Astrocyte of the cerebellum (primary cell): ENCODE measurements at regions not wholly inside any gene's neighbourhood (a gene's known extent, or its start where the extent isn't known, plus 50 kb on each side); places are given as distances from the start of the nearest gene placed in this dataset.
"Not testable (repeated sequence)": the region's sequence is repeated elsewhere in the genome, so short reads cannot be mapped to it uniquely, and the experiment has no call there.

Experiments
- DNase-seq: peaks from one replicate; pipeline ENCODE4 v3.0.0-alpha.2; 2011; ENCODE audit warnings: low read depth
- H3K4me3 ChIP-seq: 2 replicates; pipeline ENCODE4 v1.5.1; 2011; ENCODE audit warnings: mild to moderate bottlenecking, low read depth, low read length, moderate library complexity
- in situ Hi-C: cut with HindIII; loops from 2 replicates; pipeline ENCODE4 v1.10.0; 2017; ENCODE audit warnings: low sequenced_read_pairs
- TF ChIP-seq, protein P1 (sequence below): IDR thresholded peaks from 2 replicates; pipeline ENCODE4 v1.5.1; 2012; ENCODE audit warnings: low read length, low read depth, moderate library complexity, mild to moderate bottlenecking; ENCODE audit errors: missing control alignments

DNA sequence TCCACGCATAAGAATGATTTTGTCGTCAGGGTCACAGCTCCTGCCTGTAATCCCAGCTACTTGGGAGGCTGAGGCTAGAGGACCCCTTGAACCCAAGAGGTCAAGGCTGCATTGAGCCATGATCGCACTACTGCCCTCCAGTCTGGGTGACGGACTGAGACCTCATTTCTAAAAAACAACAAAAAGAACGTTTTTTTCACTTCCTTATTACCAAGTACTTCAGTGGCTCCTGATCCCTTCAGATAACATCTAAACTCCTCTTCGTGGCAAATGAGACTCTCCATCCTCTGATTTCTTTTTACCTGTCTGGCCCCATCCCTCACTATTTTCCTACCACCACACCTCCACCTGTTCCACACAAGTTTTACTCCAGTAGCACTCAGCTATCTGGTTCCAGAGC is 105.4 kb upstream of the TLK1 start:
- in situ Hi-C loops = no loop called here
- TF ChIP-seq, protein P1, sequence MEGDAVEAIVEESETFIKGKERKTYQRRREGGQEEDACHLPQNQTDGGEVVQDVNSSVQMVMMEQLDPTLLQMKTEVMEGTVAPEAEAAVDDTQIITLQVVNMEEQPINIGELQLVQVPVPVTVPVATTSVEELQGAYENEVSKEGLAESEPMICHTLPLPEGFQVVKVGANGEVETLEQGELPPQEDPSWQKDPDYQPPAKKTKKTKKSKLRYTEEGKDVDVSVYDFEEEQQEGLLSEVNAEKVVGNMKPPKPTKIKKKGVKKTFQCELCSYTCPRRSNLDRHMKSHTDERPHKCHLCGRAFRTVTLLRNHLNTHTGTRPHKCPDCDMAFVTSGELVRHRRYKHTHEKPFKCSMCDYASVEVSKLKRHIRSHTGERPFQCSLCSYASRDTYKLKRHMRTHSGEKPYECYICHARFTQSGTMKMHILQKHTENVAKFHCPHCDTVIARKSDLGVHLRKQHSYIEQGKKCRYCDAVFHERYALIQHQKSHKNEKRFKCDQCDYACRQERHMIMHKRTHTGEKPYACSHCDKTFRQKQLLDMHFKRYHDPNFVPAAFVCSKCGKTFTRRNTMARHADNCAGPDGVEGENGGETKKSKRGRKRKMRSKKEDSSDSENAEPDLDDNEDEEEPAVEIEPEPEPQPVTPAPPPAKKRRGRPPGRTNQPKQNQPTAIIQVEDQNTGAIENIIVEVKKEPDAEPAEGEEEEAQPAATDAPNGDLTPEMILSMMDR = no peak
- H3K4me3 ChIP-seq = no peak overlapping the region
- DNase-seq = no peak

DNA sequence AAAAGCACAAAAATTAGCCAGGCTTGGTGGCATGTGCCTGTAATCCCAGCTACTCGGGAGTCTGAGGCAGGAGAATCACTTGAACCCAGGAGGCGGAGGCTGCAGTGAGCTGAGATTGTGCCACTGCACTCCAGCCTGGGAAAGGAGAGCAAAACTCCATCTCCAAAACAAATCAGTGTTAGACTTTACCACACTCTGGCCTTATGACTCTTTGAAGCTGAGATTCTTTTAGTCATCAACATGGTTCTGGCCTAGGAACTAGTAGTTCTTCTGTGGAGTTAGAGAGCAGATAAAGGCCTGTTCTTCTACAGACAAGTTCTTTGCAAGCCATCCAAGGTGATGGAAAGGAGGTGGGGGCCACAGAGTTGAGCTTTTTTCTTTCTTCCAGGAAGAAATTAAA is 100.8 kb upstream of the TLK1 start:
- DNase-seq, in situ Hi-C loops: not testable (repeated sequence)

DNA sequence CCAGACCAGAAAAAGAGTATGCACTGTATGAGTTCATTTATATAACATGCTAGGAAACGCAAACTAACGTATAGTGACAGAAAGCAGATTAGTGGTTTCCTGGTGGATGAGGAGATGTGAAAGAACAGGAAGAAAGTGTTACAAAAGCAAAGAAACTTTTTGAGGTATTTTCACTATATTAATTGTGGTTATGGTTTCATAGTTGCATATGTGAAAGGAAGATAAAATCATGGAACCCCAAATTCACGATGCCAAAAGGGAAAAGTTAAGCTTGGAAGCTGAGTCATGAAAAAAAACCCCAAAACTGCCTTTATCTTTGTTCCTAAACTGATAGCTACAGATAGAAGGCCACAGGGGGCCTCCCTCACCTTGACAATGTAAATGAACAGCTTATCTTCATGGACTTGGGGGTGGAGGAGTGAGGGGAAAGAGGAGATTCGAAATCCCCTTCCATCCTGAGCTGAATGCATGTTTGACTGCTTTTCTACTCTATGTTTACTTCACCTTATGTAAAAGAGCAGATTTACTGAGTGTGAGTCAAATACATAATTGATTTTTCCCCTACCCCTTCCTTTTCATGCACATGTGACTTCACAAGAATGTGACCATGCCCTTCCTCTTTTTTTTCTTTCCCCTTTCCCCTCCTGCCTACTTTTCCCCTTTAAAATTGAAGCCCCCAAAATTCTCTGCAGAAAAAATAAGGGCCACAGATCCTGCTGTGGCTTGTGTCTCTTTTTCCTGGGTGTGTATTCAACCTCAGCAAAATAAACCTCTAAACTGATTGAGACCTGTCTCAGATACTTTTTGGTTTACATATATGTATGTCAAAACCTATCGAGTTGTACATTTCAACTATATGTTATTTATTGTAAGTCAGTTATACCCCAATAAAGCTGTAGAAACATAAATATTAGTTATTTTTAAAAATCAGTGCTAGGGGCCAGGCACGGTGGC is 100.1 kb upstream of the TLK1 start:
- H3K4me3 ChIP-seq = no peak overlapping the region
- DNase-seq = no peak
- TF ChIP-seq, protein P1 = no peak
- in situ Hi-C loops = no loop called here

More for the DNA sequence above, 100.8 kb upstream of the TLK1 start:
- H3K4me3 ChIP-seq = not testable (repeated sequence)

GRCh38 chr2:171254666-171255065 is 94.0 kb upstream of the TLK1 start:
- TF ChIP-seq, protein P1 = no peak
- H3K4me3 ChIP-seq = no peak overlapping the region
- no peak for DNase-seq
- in situ Hi-C loops = no loop called here

DNA sequence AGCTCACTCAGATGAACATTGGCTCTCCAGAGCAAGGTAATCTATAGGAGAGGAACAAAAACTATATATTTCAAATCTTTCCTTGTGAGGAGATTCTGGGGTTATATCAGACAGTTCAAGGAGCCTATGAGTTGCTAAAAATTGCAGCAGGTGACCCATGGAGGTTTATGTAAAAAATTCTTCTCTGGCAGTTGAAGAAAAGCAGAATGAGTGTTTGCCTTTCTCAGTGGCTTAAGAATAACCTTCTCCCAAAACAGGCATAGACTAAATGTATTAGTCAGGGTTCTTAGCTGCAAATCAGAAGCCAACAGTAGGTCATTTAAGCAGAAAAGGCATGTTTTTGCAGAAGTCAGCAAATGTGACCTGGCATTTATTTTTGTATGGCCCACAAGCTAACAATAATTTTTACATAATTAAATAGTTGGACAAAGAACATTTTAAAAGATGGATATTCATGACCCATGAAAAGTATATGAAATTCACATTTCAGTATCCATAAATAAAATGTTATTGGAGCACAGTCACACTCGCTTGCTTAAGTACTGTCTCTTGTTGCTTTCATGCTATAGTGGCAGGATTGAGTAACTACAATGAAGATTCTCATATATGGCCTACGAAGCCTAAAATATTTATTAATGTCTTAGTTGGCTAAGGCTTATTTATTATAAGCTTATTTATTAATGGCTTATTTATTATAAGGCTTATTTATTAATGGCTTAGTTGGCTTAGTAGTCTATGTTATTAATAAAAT is 93.4 kb upstream of the TLK1 start:
- H3K4me3 ChIP-seq = no peak overlapping the region
- in situ Hi-C loops = no loop called here
- DNase-seq = no peak
- TF ChIP-seq, protein P1 = no peak

GRCh38 chr2:171253279-171253678 is 92.6 kb upstream of the TLK1 start:
- no peak for DNase-seq
- TF ChIP-seq, protein P1 = no peak
- H3K4me3 ChIP-seq = no peak overlapping the region
- in situ Hi-C loops = no loop called here

DNA sequence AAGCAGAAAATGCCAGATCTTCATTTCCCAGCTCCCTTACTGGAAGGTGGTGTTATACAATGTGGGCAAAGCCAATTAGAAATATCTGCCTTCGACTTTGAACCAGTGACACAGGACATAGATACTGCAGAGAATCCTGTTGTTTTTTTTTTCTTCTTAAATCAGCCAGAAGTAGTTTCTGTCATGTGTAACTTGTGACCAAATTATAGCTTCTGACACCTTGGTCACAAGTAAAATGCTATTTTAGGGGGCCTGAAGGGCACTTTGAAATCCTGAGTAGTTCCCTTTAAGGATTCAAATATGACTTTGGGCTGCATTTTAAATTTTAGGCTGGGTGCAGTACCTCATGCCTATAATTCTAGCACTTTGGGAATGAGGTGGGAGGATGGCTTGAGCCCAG is 89.0 kb upstream of the TLK1 start:
- DNase-seq = no peak
- no peak overlapping the region for H3K4me3 ChIP-seq
- in situ Hi-C loops = no loop called here
- TF ChIP-seq, protein P1 = no peak
